Neural progenitor cell (in vitro differentiated cells): ENCODE measurements at regions not wholly inside any gene's neighbourhood (a gene's known extent, or its start where the extent isn't known, plus 50 kb on each side); places are given as distances from the start of the nearest gene placed in this dataset.

ENCODE experiments used
- DNase-seq: peaks from one replicate; pipeline ENCODE4 v3.0.0-alpha.2; 2016; ENCODE audit warnings: low spot score
- H2AFZ ChIP-seq: fragments of 200-600 bp; sonication (generic); replicated peaks from 2 replicates; pipeline ENCODE4 v1.6.1; 2016; ENCODE audit warnings: antibody characterized with exemption
- H3F3A ChIP-seq: fragments of 200-600 bp; sonication (generic); 2 replicates; pipeline ENCODE4 v1.6.1; 2016; ENCODE audit warnings: antibody characterized with exemption, low read depth
- H3K27ac ChIP-seq: fragments of 200-600 bp; sonication (generic); 2 replicates; pipeline ENCODE4 v1.5.1; 2016; ENCODE audit warnings: mild to moderate bottlenecking
- H3K27me3 ChIP-seq: fragments of 200-600 bp; sonication (generic); 2 replicates; pipeline ENCODE4 v1.6.1; 2016; ENCODE audit warnings: mild to moderate bottlenecking, moderate library complexity
- H3K36me3 ChIP-seq: fragments of 200-600 bp; sonication (generic); 2 replicates; pipeline ENCODE4 v1.5.1; 2016
- H3K4me1 ChIP-seq: fragments of 200-600 bp; sonication (generic); 2 replicates; pipeline ENCODE4 v1.6.1; 2016; ENCODE audit warnings: mixed run types
- H3K4me2 ChIP-seq: fragments of 200-600 bp; sonication (generic); 2 replicates; pipeline ENCODE4 v1.6.1; 2016
- H3K4me3 ChIP-seq: fragments of 200-600 bp; sonication (generic); 2 replicates; pipeline ENCODE4 v1.5.1; 2016
- H3K79me2 ChIP-seq: fragments of 200-600 bp; sonication (generic); 2 replicates; pipeline ENCODE4 v1.6.1; 2016; ENCODE audit warnings: low read depth
- H3K9ac ChIP-seq: fragments of 200-600 bp; sonication (generic); 2 replicates; pipeline ENCODE4 v1.6.1; 2016
- H3K9me3 ChIP-seq: fragments of 200-600 bp; sonication (generic); 2 replicates; pipeline ENCODE4 v1.5.1; 2016; ENCODE audit warnings: low read depth
- H4K20me1 ChIP-seq: fragments of 200-600 bp; sonication (generic); 2 replicates; pipeline ENCODE4 v1.6.1; 2016; ENCODE audit warnings: low read depth
- H3K27ac Mint-ChIP-seq: 3 replicates; pipeline ENCODE4 v1.8.0; 2021; ENCODE audit warnings: mixed read lengths
- H3K27me3 Mint-ChIP-seq: 2 replicates; pipeline ENCODE4 v1.8.0; 2022; ENCODE audit warnings: low read depth, mild to moderate bottlenecking, inconsistent platforms, moderate library complexity, mixed read lengths; ENCODE audit not compliant: insufficient read depth
- H3K36me3 Mint-ChIP-seq: 3 replicates; pipeline ENCODE4 v1.8.0; 2021; ENCODE audit warnings: mixed read lengths
- H3K4me1 Mint-ChIP-seq: 3 replicates; pipeline ENCODE4 v1.8.0; 2021; ENCODE audit warnings: mixed read lengths
- H3K4me3 Mint-ChIP-seq: 3 replicates; pipeline ENCODE4 v1.8.0; 2021; ENCODE audit warnings: mild to moderate bottlenecking, moderate library complexity, mixed read lengths
- H3K9me3 Mint-ChIP-seq: 3 replicates; pipeline ENCODE4 v1.8.0; 2020; ENCODE audit warnings: mixed read lengths
- EZH2 ChIP-seq: fragments of 200-600 bp; sonication (generic); IDR thresholded peaks from 2 replicates; pipeline ENCODE4 v1.6.1; 2017; ENCODE audit warnings: antibody characterized with exemption, mild to moderate bottlenecking, moderate library complexity
- EZH2phosphoT487 ChIP-seq: fragments of 200-600 bp; sonication (generic); IDR thresholded peaks from 2 replicates; pipeline ENCODE4 v1.6.1; 2017; ENCODE audit warnings: antibody characterized with exemption
- TF ChIP-seq, protein P1 (sequence below): fragments of 200-600 bp; sonication (generic); IDR thresholded peaks from 2 replicates; pipeline ENCODE4 v1.5.1; 2017; ENCODE audit warnings: antibody characterized with exemption, mild to moderate bottlenecking

DNA sequence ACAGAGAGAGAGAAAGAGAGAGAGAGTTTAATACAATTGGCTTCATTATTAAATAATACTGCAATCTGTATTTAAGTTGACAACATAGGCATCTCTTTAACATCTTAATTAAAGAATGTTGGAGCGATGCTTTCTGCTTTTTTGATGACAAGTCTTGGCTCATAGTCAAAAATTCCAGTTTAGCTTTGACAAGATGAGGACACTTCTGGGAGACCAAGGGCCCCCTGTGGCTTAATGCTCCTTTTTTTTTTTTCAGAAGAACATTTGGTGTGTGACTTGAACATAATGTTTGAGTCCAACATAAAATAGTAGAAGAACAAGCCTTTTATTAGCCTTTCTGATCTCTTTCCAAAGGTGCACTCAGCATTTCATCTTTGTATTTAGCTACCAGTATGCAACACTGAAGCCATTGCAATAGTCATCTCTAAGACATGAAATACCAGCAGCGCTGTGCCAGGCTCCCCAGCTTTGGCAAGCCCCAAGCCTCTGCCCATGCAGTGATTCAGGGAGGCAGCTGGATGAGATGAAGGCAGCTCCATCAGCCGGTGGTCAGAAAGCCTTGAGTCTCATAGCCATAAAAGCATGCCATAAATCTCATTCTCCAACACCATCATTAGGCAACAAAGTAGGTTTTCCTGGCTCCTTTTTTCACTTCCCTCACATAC, 349.4 kb upstream of the SEMA6D start:
- no peaks in the 10 kb centered on the region for H3K27me3 Mint-ChIP-seq
- DNase-seq, result no peak
- Histone ChIP-seq H2AFZ (no peak overlapping the region), H3K27ac (no peak overlapping the region), H3K4me1 (peaks cover 10% of the 10 kb centered on the region), H3K4me2 (no peak overlapping the region), H3K4me3 (no peak overlapping the region), H4K20me1 (no peaks in the 10 kb centered on the region), H3K9me3 (no peaks in the 10 kb centered on the region), H3K27me3 (no peaks in the 10 kb centered on the region), H3K36me3 (no peaks in the 10 kb centered on the region), H3K79me2 (no peaks in the 10 kb centered on the region), H3F3A (no peaks in the 10 kb centered on the region), H3K9ac (no peak overlapping the region)
- TF ChIP-seq, protein P1, sequence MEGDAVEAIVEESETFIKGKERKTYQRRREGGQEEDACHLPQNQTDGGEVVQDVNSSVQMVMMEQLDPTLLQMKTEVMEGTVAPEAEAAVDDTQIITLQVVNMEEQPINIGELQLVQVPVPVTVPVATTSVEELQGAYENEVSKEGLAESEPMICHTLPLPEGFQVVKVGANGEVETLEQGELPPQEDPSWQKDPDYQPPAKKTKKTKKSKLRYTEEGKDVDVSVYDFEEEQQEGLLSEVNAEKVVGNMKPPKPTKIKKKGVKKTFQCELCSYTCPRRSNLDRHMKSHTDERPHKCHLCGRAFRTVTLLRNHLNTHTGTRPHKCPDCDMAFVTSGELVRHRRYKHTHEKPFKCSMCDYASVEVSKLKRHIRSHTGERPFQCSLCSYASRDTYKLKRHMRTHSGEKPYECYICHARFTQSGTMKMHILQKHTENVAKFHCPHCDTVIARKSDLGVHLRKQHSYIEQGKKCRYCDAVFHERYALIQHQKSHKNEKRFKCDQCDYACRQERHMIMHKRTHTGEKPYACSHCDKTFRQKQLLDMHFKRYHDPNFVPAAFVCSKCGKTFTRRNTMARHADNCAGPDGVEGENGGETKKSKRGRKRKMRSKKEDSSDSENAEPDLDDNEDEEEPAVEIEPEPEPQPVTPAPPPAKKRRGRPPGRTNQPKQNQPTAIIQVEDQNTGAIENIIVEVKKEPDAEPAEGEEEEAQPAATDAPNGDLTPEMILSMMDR, result no peak
- TF ChIP-seq EZH2phosphoT487, result no peak
- no peak for TF ChIP-seq EZH2
- H3K4me1 Mint-ChIP-seq, result peaks cover 40% of the 10 kb centered on the region
- H3K27ac Mint-ChIP-seq, result no peak overlapping the region
- H3K9me3 Mint-ChIP-seq, result peaks cover 7% of the 10 kb centered on the region
- H3K36me3 Mint-ChIP-seq, result peaks cover 3% of the 10 kb centered on the region
- no peak overlapping the region for H3K4me3 Mint-ChIP-seq

DNA sequence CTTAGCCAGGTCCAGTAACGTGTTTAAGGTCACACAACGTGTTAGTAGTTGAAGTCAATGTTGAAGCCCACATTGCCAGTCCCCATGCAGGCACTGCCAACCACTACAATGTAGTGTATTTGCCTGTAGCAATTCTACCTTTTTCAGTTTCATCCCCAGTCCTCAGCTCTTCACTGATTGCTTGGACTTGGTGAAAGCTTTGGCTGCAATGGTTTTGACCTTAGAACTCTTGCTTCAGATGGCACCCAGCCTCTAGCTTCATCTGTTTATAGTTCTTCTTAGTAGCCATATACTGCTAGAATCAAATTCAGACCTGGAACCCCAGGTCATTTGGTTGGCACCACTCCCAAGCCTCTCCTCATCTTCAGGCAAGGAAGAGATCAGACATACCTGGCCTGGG, 345.4 kb upstream of the SEMA6D start:
- no peak for DNase-seq
- Mint-ChIP-seq H3K27ac (no peak overlapping the region), H3K36me3 (peaks cover 3% of the 10 kb centered on the region), H3K9me3 (peaks cover 7% of the 10 kb centered on the region), H3K27me3 (no peaks in the 10 kb centered on the region), H3K4me1 (peaks cover 7% of the 10 kb centered on the region), H3K4me3 (no peak overlapping the region)
- no peaks in the 10 kb centered on the region for H3K9me3 ChIP-seq
- no peak overlapping the region for H3K4me2 ChIP-seq
- no peaks in the 10 kb centered on the region for H3F3A ChIP-seq
- no peaks in the 10 kb centered on the region for H3K27me3 ChIP-seq
- no peaks in the 10 kb centered on the region for H3K79me2 ChIP-seq
- H2AFZ ChIP-seq, result no peak overlapping the region
- no peak overlapping the region for H3K9ac ChIP-seq
- H3K36me3 ChIP-seq, result no peaks in the 10 kb centered on the region
- H3K27ac ChIP-seq, result no peak overlapping the region
- H4K20me1 ChIP-seq, result no peaks in the 10 kb centered on the region
- H3K4me1 ChIP-seq, result no peaks in the 10 kb centered on the region
- TF ChIP-seq, protein P1, result no peak
- TF ChIP-seq EZH2 (no peak), EZH2phosphoT487 (no peak)
- H3K4me3 ChIP-seq, result no peak overlapping the region

DNA sequence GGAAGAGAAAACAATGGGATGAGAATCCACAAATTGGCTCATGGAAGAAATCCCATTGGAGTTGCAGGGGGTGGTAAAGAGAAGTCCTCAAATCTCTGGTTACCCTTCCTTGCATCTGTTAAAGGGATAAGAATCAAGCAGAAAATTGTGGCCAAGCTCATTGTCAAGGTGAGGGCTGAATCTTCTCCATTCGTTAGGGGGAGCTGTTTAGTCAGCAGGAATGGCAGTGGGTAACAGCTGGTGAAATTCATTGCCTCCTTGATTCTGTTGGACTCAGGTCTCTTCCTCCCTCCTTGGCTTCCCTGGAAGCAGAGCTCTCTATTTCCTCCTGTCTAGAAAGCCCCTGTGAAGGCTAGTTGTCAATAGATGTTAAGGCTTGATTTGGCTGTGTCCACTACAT, 343.1 kb upstream of the SEMA6D start:
- H4K20me1 ChIP-seq, result no peaks in the 10 kb centered on the region
- H3K79me2 ChIP-seq, result no peaks in the 10 kb centered on the region
- DNase-seq, result no peak
- H3K27ac ChIP-seq, result no peak overlapping the region
- Mint-ChIP-seq H3K27ac (no peak overlapping the region), H3K4me1 (peaks cover 3% of the 10 kb centered on the region), H3K36me3 (no peaks in the 10 kb centered on the region), H3K4me3 (no peak overlapping the region), H3K9me3 (no peaks in the 10 kb centered on the region), H3K27me3 (no peaks in the 10 kb centered on the region)
- no peaks in the 10 kb centered on the region for H3K36me3 ChIP-seq
- H3K4me3 ChIP-seq, result no peak overlapping the region
- no peak overlapping the region for H2AFZ ChIP-seq
- no peaks in the 10 kb centered on the region for H3K27me3 ChIP-seq
- no peak overlapping the region for H3K9ac ChIP-seq
- H3K4me1 ChIP-seq, result no peaks in the 10 kb centered on the region
- H3K4me2 ChIP-seq, result no peak overlapping the region
- no peaks in the 10 kb centered on the region for H3F3A ChIP-seq
- no peaks in the 10 kb centered on the region for H3K9me3 ChIP-seq
- no peak for TF ChIP-seq EZH2
- TF ChIP-seq, protein P1, result no peak
- no peak for TF ChIP-seq EZH2phosphoT487
